GM06990 (cell line): ENCODE measurements at regions not wholly inside any gene's neighbourhood (a gene's known extent, or its start where the extent isn't known, plus 50 kb on each side); places are given as distances from the start of the nearest gene placed in this dataset.

Source experiments
- DNase-seq: peaks from one replicate; pipeline ENCODE4 v3.0.0-alpha.2; 2011; ENCODE audit not compliant: insufficient read length; ENCODE audit errors: extremely low read depth
- H3K27me3 ChIP-seq: replicated peaks from 2 replicates; pipeline ENCODE4 v1.6.0; 2011; ENCODE audit warnings: low read length; ENCODE audit not compliant: control insufficient read depth, insufficient read depth
- H3K36me3 ChIP-seq: 2 replicates; pipeline ENCODE4 v1.5.1; 2011; ENCODE audit warnings: low read length; ENCODE audit not compliant: control insufficient read depth, insufficient read depth
- H3K4me3 ChIP-seq: replicated peaks from 2 replicates; pipeline ENCODE4 v1.5.1; 2011; ENCODE audit warnings: low read depth, mild to moderate bottlenecking, control low read depth, low read length
- CTCF ChIP-seq: IDR thresholded peaks from 2 replicates; pipeline ENCODE4 v1.5.1; 2011; ENCODE audit warnings: low read length, control low read depth, mild to moderate bottlenecking, inconsistent platforms; ENCODE audit not compliant: insufficient read depth, poor library complexity, severe bottlenecking

- H3K36me3 ChIP-seq = no peaks in the 10 kb centered on the region
- no peak for TF ChIP-seq CTCF
- no peaks in the 10 kb centered on the region; the same call in 1 of the 2 replicates for H3K27me3 ChIP-seq
- DNase-seq = no peak
- H3K4me3 ChIP-seq = no peak overlapping the region
Measured at GRCh38 chr3:41002104-41002503, 197.2 kb upstream of the CTNNB1 start.

GRCh38 chr3:41007399-41007798, 191.9 kb upstream of the CTNNB1 start:
- H3K4me3 ChIP-seq = no peak overlapping the region
- H3K36me3 ChIP-seq = no peaks in the 10 kb centered on the region
- H3K27me3 ChIP-seq = no peaks in the 10 kb centered on the region; the same call in 1 of the 2 replicates
- no peak for DNase-seq
- TF ChIP-seq CTCF = no peak

- DNase-seq = no peak
- H3K4me3 ChIP-seq = no peak overlapping the region
- no peak for TF ChIP-seq CTCF
- no peaks in the 10 kb centered on the region for H3K36me3 ChIP-seq
- H3K27me3 ChIP-seq = no peaks in the 10 kb centered on the region; the same call in 1 of the 2 replicates
Measured at GRCh38 chr3:41011854-41012253, 187.5 kb upstream of the CTNNB1 start.

- DNase-seq = no peak
- Histone ChIP-seq H3K27me3 (no peaks in the 10 kb centered on the region), H3K4me3 (no peak overlapping the region), H3K36me3 (no peaks in the 10 kb centered on the region)
- TF ChIP-seq CTCF = no peak
Measured at GRCh38 chr3:41018855-41019254, 180.4 kb upstream of the CTNNB1 start.

- DNase-seq = no peak
- Histone ChIP-seq H3K4me3 (no peak overlapping the region), H3K36me3 (no peaks in the 10 kb centered on the region), H3K27me3 (peaks cover 2% of the 10 kb centered on the region; the same call in 1 of the 2 replicates)
- no peak for TF ChIP-seq CTCF
Measured at GRCh38 chr3:41024031-41024836, 175.1 kb upstream of the CTNNB1 start.
